AG04450 (cell line): ENCODE measurements at regions not wholly inside any gene's neighbourhood (a gene's known extent, or its start where the extent isn't known, plus 50 kb on each side); places are given as distances from the start of the nearest gene placed in this dataset.

Experiments
- CTCF ChIA-PET: fragments of 300-600, 350-600 bp; formaldehyde crosslinking; extraction: SDS; loops from one replicate; lab custom pipeline; 2022; ENCODE audit warnings: antibody characterized with exemption, inconsistent platforms; lab: Charles Lee
- POLR2A ChIA-PET: fragments of 350-600 bp; formaldehyde crosslinking; extraction: SDS; loops from one replicate; lab custom pipeline; 2021; ENCODE audit warnings: antibody characterized with exemption, inconsistent platforms; lab: Yijun Ruan, JAX
- DNase-seq: peaks from one replicate; pipeline ENCODE4 v3.0.0-alpha.2; 2011; ENCODE audit warnings: low read depth, low spot score
- H3K27ac ChIP-seq: one replicate; pipeline ENCODE4 v1.5.1; 2012; ENCODE audit warnings: low read depth, low read length, control low read depth
- H3K27me3 ChIP-seq: one replicate; pipeline ENCODE4 v1.6.0; 2012; ENCODE audit warnings: low read length; ENCODE audit not compliant: control insufficient read depth, insufficient read depth
- H3K4me3 ChIP-seq: 2 replicates; pipeline ENCODE4 v1.5.1; 2011; ENCODE audit warnings: mild to moderate bottlenecking, low read depth, low read length, control low read depth
- H3K9me3 ChIP-seq: 2 replicates; pipeline ENCODE4 v1.5.1; 2012; ENCODE audit warnings: low read length; ENCODE audit not compliant: control insufficient read depth, insufficient read depth
- TF ChIP-seq, protein P1 (sequence below): IDR thresholded peaks from 2 replicates; pipeline ENCODE4 v1.5.1; 2011; ENCODE audit warnings: low read depth, low read length, control low read depth, inconsistent platforms

DNA sequence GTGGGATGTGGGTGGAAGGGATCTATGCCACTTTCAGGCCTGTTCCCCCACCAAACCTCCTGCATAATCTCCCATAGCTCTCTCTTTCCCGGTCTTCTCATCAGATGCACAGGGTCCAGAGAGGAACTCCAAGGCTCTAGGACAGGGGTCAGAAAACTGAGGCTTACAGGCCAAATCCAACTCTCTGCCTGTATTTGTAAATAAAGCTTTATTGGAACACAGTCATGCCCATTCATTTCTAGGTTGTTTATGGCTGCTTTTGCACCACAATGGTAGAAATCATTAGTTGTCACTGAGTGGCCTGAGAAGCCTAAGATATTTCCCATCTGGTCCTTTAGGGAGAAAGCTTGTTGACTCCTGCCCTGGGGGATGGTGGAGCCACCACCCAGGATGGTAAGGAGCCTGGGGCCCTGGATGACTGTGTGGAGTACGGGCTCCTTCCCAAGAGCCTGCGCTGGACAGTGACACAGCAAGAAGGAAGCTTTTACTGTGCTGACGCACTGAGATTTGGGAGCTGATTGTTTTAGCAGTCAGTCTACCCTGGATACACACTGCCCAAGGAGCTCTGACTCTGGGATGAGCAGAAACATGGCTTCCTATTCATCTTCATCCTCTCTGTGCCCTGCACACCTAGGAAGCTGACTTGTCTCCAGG lies 64.0 kb upstream of the RAPGEF1 start:
- Histone ChIP-seq H3K27ac (no peak overlapping the region), H3K9me3 (no peaks in the 10 kb centered on the region; the same call in 1 of the 2 replicates), H3K27me3 (peaks cover 49% of the 10 kb centered on the region), H3K4me3 (no peak overlapping the region)
- no peak for DNase-seq
- CTCF ChIA-PET, result no interaction called here
- TF ChIP-seq, protein P1, sequence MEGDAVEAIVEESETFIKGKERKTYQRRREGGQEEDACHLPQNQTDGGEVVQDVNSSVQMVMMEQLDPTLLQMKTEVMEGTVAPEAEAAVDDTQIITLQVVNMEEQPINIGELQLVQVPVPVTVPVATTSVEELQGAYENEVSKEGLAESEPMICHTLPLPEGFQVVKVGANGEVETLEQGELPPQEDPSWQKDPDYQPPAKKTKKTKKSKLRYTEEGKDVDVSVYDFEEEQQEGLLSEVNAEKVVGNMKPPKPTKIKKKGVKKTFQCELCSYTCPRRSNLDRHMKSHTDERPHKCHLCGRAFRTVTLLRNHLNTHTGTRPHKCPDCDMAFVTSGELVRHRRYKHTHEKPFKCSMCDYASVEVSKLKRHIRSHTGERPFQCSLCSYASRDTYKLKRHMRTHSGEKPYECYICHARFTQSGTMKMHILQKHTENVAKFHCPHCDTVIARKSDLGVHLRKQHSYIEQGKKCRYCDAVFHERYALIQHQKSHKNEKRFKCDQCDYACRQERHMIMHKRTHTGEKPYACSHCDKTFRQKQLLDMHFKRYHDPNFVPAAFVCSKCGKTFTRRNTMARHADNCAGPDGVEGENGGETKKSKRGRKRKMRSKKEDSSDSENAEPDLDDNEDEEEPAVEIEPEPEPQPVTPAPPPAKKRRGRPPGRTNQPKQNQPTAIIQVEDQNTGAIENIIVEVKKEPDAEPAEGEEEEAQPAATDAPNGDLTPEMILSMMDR, result no peak
- POLR2A ChIA-PET, result no interaction called here

DNA sequence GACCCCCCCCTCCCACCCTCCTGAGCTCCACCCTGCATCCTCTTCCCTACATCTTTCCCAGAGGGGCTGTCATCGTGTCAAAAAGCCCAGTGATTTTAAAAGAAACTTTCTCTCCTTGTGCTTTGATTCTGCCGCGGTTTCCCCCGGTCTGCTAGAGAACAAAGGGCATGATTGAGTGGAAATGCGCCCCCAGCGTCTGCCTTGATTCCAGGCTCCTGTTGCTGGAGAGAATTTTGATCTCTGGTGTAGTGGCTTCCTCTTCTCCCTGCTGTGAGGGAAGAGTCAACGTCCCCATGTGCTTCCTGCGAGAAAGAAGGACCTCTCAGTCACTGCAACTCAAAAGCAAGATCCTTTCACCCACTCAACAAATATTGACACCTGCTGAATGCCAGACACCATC lies 61.9 kb upstream of the RAPGEF1 start:
- TF ChIP-seq, protein P1, result no peak
- Histone ChIP-seq H3K4me3 (no peak overlapping the region), H3K27ac (no peak overlapping the region), H3K9me3 (no peaks in the 10 kb centered on the region; the same call in 1 of the 2 replicates), H3K27me3 (peaks cover 29% of the 10 kb centered on the region)
- ChIA-PET POLR2A (no interaction called here), CTCF (no interaction called here)
- no peak for DNase-seq

DNA sequence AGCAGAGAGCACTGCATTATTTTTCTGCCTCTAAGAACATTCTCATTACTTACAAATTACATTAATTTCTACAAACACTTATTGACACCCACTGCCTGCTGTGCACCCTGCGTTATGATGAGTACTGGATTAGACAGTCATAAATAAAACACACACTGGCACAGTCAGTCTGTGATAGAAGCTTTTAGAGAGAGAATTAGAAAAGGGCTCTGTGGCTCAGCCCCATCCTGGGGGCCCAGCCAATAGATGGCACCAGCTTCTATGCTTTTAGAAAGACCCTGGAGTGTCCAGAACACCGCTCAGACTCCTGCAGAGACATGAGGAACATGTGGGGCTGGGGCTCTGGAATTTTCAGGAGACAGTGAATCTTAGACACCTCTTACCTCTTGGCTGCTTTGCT lies 61.0 kb upstream of the RAPGEF1 start:
- Histone ChIP-seq H3K27ac (no peak overlapping the region), H3K9me3 (no peaks in the 10 kb centered on the region; the same call in 1 of the 2 replicates), H3K27me3 (peaks cover 21% of the 10 kb centered on the region), H3K4me3 (no peak overlapping the region)
- ChIA-PET CTCF (no interaction called here), POLR2A (no interaction called here)
- TF ChIP-seq, protein P1, result no peak
- DNase-seq, result no peak

DNA sequence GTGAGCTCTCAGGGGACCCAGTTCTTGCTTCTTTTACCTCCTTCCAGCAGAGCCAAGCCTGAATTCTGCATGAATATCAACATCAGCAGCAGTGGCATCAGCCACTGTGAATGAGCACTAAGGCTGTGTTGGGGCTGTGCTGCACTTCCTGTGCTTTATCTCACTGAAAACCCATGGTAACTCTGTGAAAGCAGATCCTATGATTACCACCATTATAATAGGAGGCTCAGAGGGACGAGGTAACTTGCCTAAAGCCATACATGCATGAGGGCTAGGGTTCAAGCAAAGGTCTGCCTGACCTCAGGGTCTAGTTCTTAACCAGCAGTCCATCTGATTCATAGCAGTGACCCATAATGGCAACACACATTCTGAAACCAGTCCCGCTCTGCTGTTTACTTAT lies 60.5 kb upstream of the RAPGEF1 start:
- Histone ChIP-seq H3K27ac (no peak overlapping the region), H3K27me3 (peaks cover 19% of the 10 kb centered on the region), H3K4me3 (no peak overlapping the region), H3K9me3 (no peaks in the 10 kb centered on the region; the same call in 1 of the 2 replicates)
- ChIA-PET POLR2A (no interaction called here), CTCF (no interaction called here)
- no peak for DNase-seq
- TF ChIP-seq, protein P1, result no peak

DNA sequence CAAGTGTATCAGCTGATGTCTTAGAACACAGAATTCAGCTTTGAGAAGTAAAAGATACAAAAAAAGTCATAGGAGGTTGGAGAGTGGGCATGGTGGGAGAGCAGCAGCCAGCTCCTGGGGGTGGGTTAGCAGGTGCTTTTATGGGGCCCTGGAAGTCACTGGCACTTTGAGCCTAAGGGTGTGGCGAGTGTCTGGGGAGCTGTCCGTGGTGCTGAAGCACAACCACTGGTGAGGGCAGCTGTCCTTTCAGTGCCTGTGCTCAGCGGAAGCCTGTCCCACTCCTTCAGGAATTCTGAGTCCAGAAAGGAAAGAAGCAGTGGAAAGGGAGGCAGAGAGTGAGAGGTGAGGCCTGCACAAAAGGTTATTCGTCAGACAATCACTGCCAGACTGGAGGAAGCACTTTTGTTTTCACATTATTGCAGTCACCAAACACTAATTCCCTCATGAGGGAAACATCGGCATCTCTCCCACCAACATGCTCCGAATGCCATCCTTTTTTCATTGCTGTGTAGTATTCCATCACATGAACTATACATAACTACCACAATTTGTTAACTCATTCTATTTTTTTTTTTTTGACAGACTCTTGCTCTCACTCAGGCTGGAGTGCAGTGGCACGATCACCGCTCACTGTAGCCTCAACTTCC lies 59.4 kb upstream of the RAPGEF1 start:
- H3K27me3 ChIP-seq, result peaks cover 23% of the 10 kb centered on the region
- no peak overlapping the region for H3K4me3 ChIP-seq
- ChIA-PET POLR2A (no interaction called here), CTCF (no interaction called here)
- TF ChIP-seq, protein P1, result no peak
- no peak for DNase-seq
- H3K27ac ChIP-seq, result no peak overlapping the region
- no peaks in the 10 kb centered on the region; the same call in 1 of the 2 replicates for H3K9me3 ChIP-seq
